Colonic mucosa (tissue), 4 donors: ENCODE measurements at regions not wholly inside any gene's neighbourhood (a gene's known extent, or its start where the extent isn't known, plus 50 kb on each side); places are given as distances from the start of the nearest gene placed in this dataset.

Source experiments
- DNase-seq: peaks from one replicate; pipeline ENCODE4 v3.0.0-alpha.2; 2020
- H3K27ac ChIP-seq: fragments of 200-600 bp; one replicate; pipeline ENCODE4 v1.8.0; 2021
- H3K27me3 ChIP-seq: fragments of 200-600 bp; one replicate; pipeline ENCODE4 v1.8.0; 2021
- H3K36me3 ChIP-seq: fragments of 200-600 bp; one replicate; pipeline ENCODE4 v1.8.0; 2021
- H3K4me1 ChIP-seq: fragments of 200-600 bp; one replicate; pipeline ENCODE4 v1.8.0; 2021; ENCODE audit warnings: mild to moderate bottlenecking
- H3K4me3 ChIP-seq: fragments of 200-600 bp; one replicate; pipeline ENCODE4 v1.8.0; 2021
- H3K9ac ChIP-seq, 2 donors: one replicate each; pipeline ENCODE4 v1.7.0; 2013; ENCODE audit warnings: control low read depth in 2 of 2, low read depth in 2 of 2, low read length in 2 of 2
- H3K9me3 ChIP-seq: fragments of 200-600 bp; one replicate; pipeline ENCODE4 v1.8.0; 2021
- CTCF ChIP-seq: fragments of 200-600 bp; IDR thresholded peaks from one replicate; pipeline ENCODE4 v1.8.0; 2022; ENCODE audit warnings: antibody characterized with exemption, mild to moderate bottlenecking
- intact Hi-C: fragments of 100-400 bp; cut with DNase I; formaldehyde crosslinking; loops from one replicate; pipeline ENCODE4 v1.14.1; 2022
- donor health status: healthy.
- donor health status: DM: no; HTN: no; CAD: no.
- donor health status: DM: no; HTN: no; CAD: no.

GRCh38 chr20:55353206-55353605 is 652.1 kb downstream of the CBLN4 start:
- Histone ChIP-seq H3K27me3 (no peaks in the 10 kb centered on the region), H3K36me3 (no peaks in the 10 kb centered on the region), H3K4me3 (no peak overlapping the region), H3K9me3 (no peaks in the 10 kb centered on the region), H3K4me1 (no peaks in the 10 kb centered on the region), H3K27ac (no peak overlapping the region), H3K9ac (no peak overlapping the region)
- no peak for DNase-seq
- intact Hi-C loops: no loop called here
- TF ChIP-seq CTCF: no peak

- TF ChIP-seq CTCF: no peak
- Histone ChIP-seq H3K9ac (no peak overlapping the region), H3K27me3 (no peaks in the 10 kb centered on the region), H3K4me1 (no peaks in the 10 kb centered on the region), H3K27ac (no peak overlapping the region), H3K9me3 (no peaks in the 10 kb centered on the region), H3K4me3 (no peak overlapping the region), H3K36me3 (no peaks in the 10 kb centered on the region)
- intact Hi-C loops: no loop called here
- no peak for DNase-seq
Observed at GRCh38 chr20:55348223-55348622, 657.1 kb downstream of the CBLN4 start.

- no peaks in the 10 kb centered on the region for H3K27me3 ChIP-seq
- H3K4me1 ChIP-seq: no peaks in the 10 kb centered on the region
- H3K9ac ChIP-seq: no peak overlapping the region
- H3K36me3 ChIP-seq: no peaks in the 10 kb centered on the region
- intact Hi-C loops: no loop called here
- no peaks in the 10 kb centered on the region for H3K9me3 ChIP-seq
- H3K27ac ChIP-seq: no peak overlapping the region
- DNase-seq: no peak
- no peak overlapping the region for H3K4me3 ChIP-seq
- TF ChIP-seq CTCF: no peak
Observed at GRCh38 chr20:55342822-55343221, 662.5 kb downstream of the CBLN4 start.

GRCh38 chr20:55333798-55334197 is 671.5 kb downstream of the CBLN4 start:
- TF ChIP-seq CTCF: no peak
- no peak overlapping the region for H3K27ac ChIP-seq
- H3K4me1 ChIP-seq: no peaks in the 10 kb centered on the region
- no peaks in the 10 kb centered on the region for H3K36me3 ChIP-seq
- H3K9ac ChIP-seq: no peak overlapping the region
- no peaks in the 10 kb centered on the region for H3K9me3 ChIP-seq
- no peak overlapping the region for H3K4me3 ChIP-seq
- no peaks in the 10 kb centered on the region for H3K27me3 ChIP-seq
- intact Hi-C loops: no loop called here
- no peak for DNase-seq

- H3K4me3 ChIP-seq: no peak overlapping the region
- no peak for DNase-seq
Observed at GRCh38 chr20:55329108-55329507, 676.2 kb downstream of the CBLN4 start.

More at GRCh38 chr20:55329108-55329507, 676.2 kb downstream of the CBLN4 start:
- intact Hi-C loops: no loop called here
- H3K27me3 ChIP-seq: no peaks in the 10 kb centered on the region
- no peaks in the 10 kb centered on the region for H3K9me3 ChIP-seq
- no peak overlapping the region for H3K9ac ChIP-seq
- no peak for TF ChIP-seq CTCF
- no peak overlapping the region for H3K27ac ChIP-seq
- no peaks in the 10 kb centered on the region for H3K36me3 ChIP-seq
- no peaks in the 10 kb centered on the region for H3K4me1 ChIP-seq
